Uterus (tissue), 3 donors: ENCODE measurements at regions not wholly inside any gene's neighbourhood (a gene's known extent, or its start where the extent isn't known, plus 50 kb on each side); places are given as distances from the start of the nearest gene placed in this dataset.

Experiments
- DNase-seq, 2 donors: peaks; one replicate each; pipeline ENCODE4 v3.0.0-alpha.2; 2019 to 2020
- H3K27ac ChIP-seq, 2 donors: fragments of 200-600 bp; sonication (generic); 1 replicate in 1 of 2; 2 replicates in 1 of 2; pipeline ENCODE4 v1.5.1; 2016 to 2018
- H3K27me3 ChIP-seq, 2 donors: fragments of 200-600 bp; sonication (generic); one replicate each; pipeline ENCODE4 v1.5.1; 2018 to 2019; ENCODE audit warnings: control low read depth in 1 of 2
- H3K36me3 ChIP-seq, 2 donors: fragments of 200-600 bp; sonication (generic); one replicate each; pipeline ENCODE4 v1.5.1; 2019; ENCODE audit warnings: control low read depth in 1 of 2
- H3K4me1 ChIP-seq, 2 donors: fragments of 200-600 bp; sonication (generic); one replicate each; pipeline ENCODE4 v1.5.1; 2018 to 2019; ENCODE audit warnings: control low read depth in 1 of 2
- H3K4me3 ChIP-seq, 2 donors: fragments of 200-600 bp; sonication (generic); 1 replicate in 1 of 2; 2 replicates in 1 of 2; pipeline ENCODE4 v1.5.1; 2018 to 2019; ENCODE audit warnings: mild to moderate bottlenecking in 1 of 2
- H3K9me3 ChIP-seq, 2 donors: fragments of 200-600 bp; sonication (generic); one replicate each; pipeline ENCODE4 v1.5.1; 2019; ENCODE audit warnings: control low read depth in 1 of 2
- POLR2A ChIP-seq, 2 donors: fragments of 450-650 bp; IDR thresholded peaks; one replicate each; pipeline ENCODE4 v1.6.1; 2016; ENCODE audit warnings: antibody characterized with exemption in 2 of 2, mild to moderate bottlenecking in 1 of 2, moderate library complexity in 1 of 2
- intact Hi-C: fragments of 100-400 bp; cut with DNase I; formaldehyde crosslinking; loops from one replicate; pipeline ENCODE4 v1.15.1; 2023; ENCODE audit warnings: low total_unique reads
- TF ChIP-seq, protein P1 (sequence below), 4 experiments: fragments of 200-600 bp in 2 of 4; fragments of 450-650 bp in 2 of 4; sonication (generic) in 2 of 4; IDR thresholded peaks; one replicate each; pipeline ENCODE4 v1.5.1; 2016 to 2019; ENCODE audit warnings: antibody characterized with exemption in 4 of 4, mild to moderate bottlenecking in 2 of 4, moderate library complexity in 1 of 4
- donor health status: DM: yes; HTN: yes; CAD: no.

DNA sequence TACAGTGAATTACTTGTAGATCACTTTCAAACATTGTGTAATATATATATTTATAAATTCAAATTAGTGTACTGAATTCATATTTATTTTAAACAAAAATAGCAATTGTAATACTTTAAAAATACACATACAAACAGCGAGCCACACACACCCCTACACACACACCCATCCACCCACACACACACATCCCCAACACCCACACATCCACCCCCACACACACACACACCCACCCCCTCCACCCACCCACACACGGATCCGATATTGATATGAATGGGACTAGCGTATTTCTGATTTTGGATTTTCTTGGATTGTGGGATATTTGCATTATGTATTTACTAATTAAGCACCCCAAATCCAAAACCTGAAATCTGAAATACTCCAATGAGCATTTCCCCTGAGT is 451.2 kb downstream of the PCDH7 start:
- H3K36me3 ChIP-seq = no peaks in the 10 kb centered on the region
- H3K27ac ChIP-seq = no peak overlapping the region

DNA sequence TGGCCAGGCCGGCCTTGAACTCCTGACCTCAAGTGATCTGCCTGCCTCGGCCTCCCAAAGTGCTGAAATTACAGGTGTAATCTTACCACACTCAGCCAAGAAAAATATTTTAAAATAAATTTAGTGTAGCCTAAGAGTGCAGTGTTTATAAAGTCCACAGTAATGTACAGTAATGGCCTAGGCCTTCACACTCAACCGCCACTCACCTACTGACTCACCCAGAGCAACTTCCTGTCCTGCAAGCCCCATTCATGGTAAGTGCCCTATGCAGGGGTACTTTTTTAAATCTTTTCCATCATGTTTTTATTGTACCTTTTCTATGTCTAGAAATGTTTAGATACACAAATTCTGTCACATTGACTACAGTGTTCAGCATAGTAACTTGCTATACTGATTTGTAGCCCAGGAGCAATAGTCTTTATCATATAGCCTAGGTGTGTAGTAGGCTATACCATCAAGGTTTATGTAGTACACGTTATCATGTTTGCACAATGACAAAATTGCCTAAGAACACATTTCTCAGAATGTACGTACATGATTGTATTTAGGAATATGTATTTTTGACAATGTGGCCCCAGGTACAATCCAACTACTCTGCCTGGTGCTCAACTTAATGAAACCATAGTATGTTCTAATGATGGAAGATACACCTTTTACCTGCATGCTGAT is 455.2 kb downstream of the PCDH7 start:
- no peak overlapping the region for H3K27ac ChIP-seq
- no peaks in the 10 kb centered on the region for H3K9me3 ChIP-seq
- H3K4me1 ChIP-seq = no peaks in the 10 kb centered on the region
- no peaks in the 10 kb centered on the region for H3K36me3 ChIP-seq
- intact Hi-C loops = no loop called here
- DNase-seq = no peak
- no peak for TF ChIP-seq POLR2A (IDR thresholded peaks at IDR 0.05)
- TF ChIP-seq, protein P1, sequence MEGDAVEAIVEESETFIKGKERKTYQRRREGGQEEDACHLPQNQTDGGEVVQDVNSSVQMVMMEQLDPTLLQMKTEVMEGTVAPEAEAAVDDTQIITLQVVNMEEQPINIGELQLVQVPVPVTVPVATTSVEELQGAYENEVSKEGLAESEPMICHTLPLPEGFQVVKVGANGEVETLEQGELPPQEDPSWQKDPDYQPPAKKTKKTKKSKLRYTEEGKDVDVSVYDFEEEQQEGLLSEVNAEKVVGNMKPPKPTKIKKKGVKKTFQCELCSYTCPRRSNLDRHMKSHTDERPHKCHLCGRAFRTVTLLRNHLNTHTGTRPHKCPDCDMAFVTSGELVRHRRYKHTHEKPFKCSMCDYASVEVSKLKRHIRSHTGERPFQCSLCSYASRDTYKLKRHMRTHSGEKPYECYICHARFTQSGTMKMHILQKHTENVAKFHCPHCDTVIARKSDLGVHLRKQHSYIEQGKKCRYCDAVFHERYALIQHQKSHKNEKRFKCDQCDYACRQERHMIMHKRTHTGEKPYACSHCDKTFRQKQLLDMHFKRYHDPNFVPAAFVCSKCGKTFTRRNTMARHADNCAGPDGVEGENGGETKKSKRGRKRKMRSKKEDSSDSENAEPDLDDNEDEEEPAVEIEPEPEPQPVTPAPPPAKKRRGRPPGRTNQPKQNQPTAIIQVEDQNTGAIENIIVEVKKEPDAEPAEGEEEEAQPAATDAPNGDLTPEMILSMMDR (IDR thresholded peaks at IDR 0.05) = no peak
- H3K27me3 ChIP-seq = no peaks in the 10 kb centered on the region
- H3K4me3 ChIP-seq = no peak overlapping the region

More for the DNA sequence above, 451.2 kb downstream of the PCDH7 start:
- TF ChIP-seq, protein P1 (IDR thresholded peaks at IDR 0.05) = no peak
- TF ChIP-seq POLR2A (IDR thresholded peaks at IDR 0.05) = no peak
- H3K9me3 ChIP-seq = no peaks in the 10 kb centered on the region
- H3K4me1 ChIP-seq = no peaks in the 10 kb centered on the region
- intact Hi-C loops = no loop called here
- DNase-seq = no peak
- no peaks in the 10 kb centered on the region for H3K27me3 ChIP-seq
- no peak overlapping the region for H3K4me3 ChIP-seq

- no peak for TF ChIP-seq POLR2A (IDR thresholded peaks at IDR 0.05)
- TF ChIP-seq, protein P1 (IDR thresholded peaks at IDR 0.05) = no peak
- Histone ChIP-seq H3K27me3 (no peaks in the 10 kb centered on the region), H3K4me3 (no peak overlapping the region), H3K9me3 (no peaks in the 10 kb centered on the region), H3K27ac (no peak overlapping the region), H3K36me3 (no peaks in the 10 kb centered on the region), H3K4me1 (no peaks in the 10 kb centered on the region)
- intact Hi-C loops = no loop called here
- DNase-seq = no peak
These were observed 463.1 kb downstream of the PCDH7 start for GRCh38 chr4:31183256-31183655.

DNA sequence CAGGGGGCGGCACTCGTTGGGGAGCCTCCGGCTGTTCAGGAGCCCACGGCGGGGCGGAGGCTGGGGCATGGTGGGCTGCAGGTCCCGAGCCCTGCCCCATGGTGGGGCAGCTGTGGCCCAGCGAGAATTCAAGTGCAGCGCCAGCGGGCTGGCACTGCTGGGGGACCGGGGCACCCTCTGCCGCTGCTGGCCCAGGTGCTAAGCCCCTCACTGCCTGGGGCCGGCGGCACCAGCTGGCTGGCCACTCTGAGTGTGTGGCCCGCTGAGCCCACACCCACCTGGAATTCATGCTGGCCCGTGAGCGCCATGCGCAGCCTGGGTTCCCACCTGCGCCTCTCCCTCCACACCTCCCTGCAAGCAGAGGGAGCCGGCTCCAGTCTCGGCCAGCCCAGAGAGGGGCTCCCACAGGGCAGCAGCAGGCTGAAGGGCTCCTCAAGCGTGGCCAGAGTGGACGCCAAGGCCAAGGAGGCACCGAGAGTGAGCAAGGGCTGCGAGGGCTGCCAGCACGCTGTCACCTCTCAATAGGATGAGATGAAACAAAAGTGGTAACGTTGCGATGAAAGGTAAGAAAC is 464.9 kb downstream of the PCDH7 start:
- no peaks in the 10 kb centered on the region for H3K4me1 ChIP-seq
- H3K9me3 ChIP-seq = no peaks in the 10 kb centered on the region
- no peaks in the 10 kb centered on the region for H3K27me3 ChIP-seq
- no peak overlapping the region for H3K4me3 ChIP-seq
- no peak overlapping the region for H3K27ac ChIP-seq
- H3K36me3 ChIP-seq = no peaks in the 10 kb centered on the region
- no peak for DNase-seq
- intact Hi-C loops = no loop called here
- no peak for TF ChIP-seq POLR2A (IDR thresholded peaks at IDR 0.05)
- TF ChIP-seq, protein P1 (IDR thresholded peaks at IDR 0.05) = no peak

DNA sequence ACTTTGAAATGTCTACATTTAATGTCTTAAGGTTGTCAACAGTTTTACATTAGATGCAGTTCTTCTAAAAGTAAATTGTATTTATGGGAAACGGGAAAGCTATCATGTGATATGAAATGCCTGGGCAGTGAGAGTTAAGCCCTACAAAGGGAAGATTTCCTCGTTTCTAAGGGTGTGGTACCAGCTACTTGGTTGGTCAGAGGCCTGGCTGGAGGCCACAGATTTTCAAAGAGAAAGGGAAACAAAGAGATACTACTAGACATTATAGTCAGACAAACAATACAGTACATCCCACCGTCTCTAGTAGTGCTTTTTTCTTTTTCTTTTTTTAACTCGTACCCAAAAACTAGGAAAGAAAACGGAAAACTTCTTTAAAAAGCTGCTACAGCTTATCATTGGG is 467.8 kb downstream of the PCDH7 start:
- no peak for TF ChIP-seq POLR2A (IDR thresholded peaks at IDR 0.05)
- TF ChIP-seq, protein P1 (IDR thresholded peaks at IDR 0.05) = no peak
- H3K4me1 ChIP-seq = no peaks in the 10 kb centered on the region
- H3K27me3 ChIP-seq = no peaks in the 10 kb centered on the region
- no peak overlapping the region for H3K4me3 ChIP-seq
- intact Hi-C loops = no loop called here
- H3K9me3 ChIP-seq = no peaks in the 10 kb centered on the region
- no peak overlapping the region for H3K27ac ChIP-seq
- H3K36me3 ChIP-seq = no peaks in the 10 kb centered on the region
- no peak for DNase-seq
